Posterior cingulate gyrus (tissue), 11 donors: ENCODE measurements at regions not wholly inside any gene's neighbourhood (a gene's known extent, or its start where the extent isn't known, plus 50 kb on each side); places are given as distances from the start of the nearest gene placed in this dataset.

Experiments
- DNase-seq, 10 donors: peaks; one replicate each; pipeline versions ENCODE4 v3.0.0 to v3.0.0-alpha.2; 2020 to 2021; ENCODE audit warnings: mixed read lengths in 3 of 10
- intact Hi-C: fragments of 100-400 bp; cut with DNase I; formaldehyde crosslinking; loops from one replicate; pipeline ENCODE4 v1.15.1; 2023

GRCh38 chr3:59595830-59596229 is 546.0 kb upstream of the CFAP20DC start:
- intact Hi-C loops = no loop called here
- no peak for DNase-seq

GRCh38 chr3:59593380-59593779 is 543.6 kb upstream of the CFAP20DC start:
- DNase-seq = no peak

GRCh38 chr3:59580996-59581395 is 531.2 kb upstream of the CFAP20DC start:
- DNase-seq = no peak
- intact Hi-C loops = no loop called here

More at GRCh38 chr3:59593380-59593779, 543.6 kb upstream of the CFAP20DC start:
- intact Hi-C loops = no loop called here

GRCh38 chr3:59580499-59580898 is 530.7 kb upstream of the CFAP20DC start:
- intact Hi-C loops = no loop called here
- no peak for DNase-seq

GRCh38 chr3:59578129-59578528 is 528.3 kb upstream of the CFAP20DC start:
- DNase-seq = no peak
- intact Hi-C loops = loop anchor here (5.0 kb wide), 1 partner anchor 366 kb away; no protein-coding TSS in a partner anchor

- intact Hi-C loops = loop anchor here (5.0 kb wide), 1 partner anchor 364 kb away; no protein-coding TSS in a partner anchor
- DNase-seq = no peak
Observed at GRCh38 chr3:59576606-59577005, 526.8 kb upstream of the CFAP20DC start.

- intact Hi-C loops = loop anchor here (1.0 to 5.0 kb wide), 3 partner anchors 235 to 363 kb away; no protein-coding TSS in a partner anchor
- peak; percentile 80 to 98 (median 93) for DNase-seq
Observed at GRCh38 chr3:59575113-59576001, 525.5 kb upstream of the CFAP20DC start.

- intact Hi-C loops = loop anchor here (2.0 kb wide), 1 partner anchor 237 kb away; no protein-coding TSS in a partner anchor
- DNase-seq = peak in 8 of 10 donors; percentile 34 to 94 (median 62)
Observed at GRCh38 chr3:59573911-59574310, 524.1 kb upstream of the CFAP20DC start.

GRCh38 chr3:59572106-59572505 is 522.3 kb upstream of the CFAP20DC start:
- intact Hi-C loops = no loop called here
- DNase-seq = no peak

GRCh38 chr3:59570806-59571205 is 521.0 kb upstream of the CFAP20DC start:
- intact Hi-C loops = no loop called here
- no peak for DNase-seq

GRCh38 chr3:59567661-59568060 is 517.8 kb upstream of the CFAP20DC start:
- intact Hi-C loops = no loop called here
- no peak for DNase-seq

- intact Hi-C loops = no loop called here
- DNase-seq = no peak
Observed at GRCh38 chr3:59566481-59566975, 516.7 kb upstream of the CFAP20DC start.

- DNase-seq = no peak
- intact Hi-C loops = no loop called here
Observed at GRCh38 chr3:59565125-59565524, 515.3 kb upstream of the CFAP20DC start.

GRCh38 chr3:59563966-59564365 is 514.1 kb upstream of the CFAP20DC start:
- intact Hi-C loops = no loop called here
- DNase-seq = no peak

GRCh38 chr3:59563072-59563605 is 513.3 kb upstream of the CFAP20DC start:
- intact Hi-C loops = no loop called here
- no peak for DNase-seq

GRCh38 chr3:59559721-59560435 is 510.1 kb upstream of the CFAP20DC start:
- DNase-seq = no peak
- intact Hi-C loops = no loop called here

GRCh38 chr3:59558906-59559720 is 509.3 kb upstream of the CFAP20DC start:
- no peak for DNase-seq
- intact Hi-C loops = no loop called here

GRCh38 chr3:59555593-59556315 is 505.9 kb upstream of the CFAP20DC start:
- DNase-seq = no peak
- intact Hi-C loops = no loop called here

- intact Hi-C loops = no loop called here
- no peak for DNase-seq
Observed at GRCh38 chr3:59553076-59553475, 503.3 kb upstream of the CFAP20DC start.
